Psoas muscle (tissue), 7 donors: ENCODE measurements at regions not wholly inside any gene's neighbourhood (a gene's known extent, or its start where the extent isn't known, plus 50 kb on each side); places are given as distances from the start of the nearest gene placed in this dataset.
"Not testable (repeated sequence)": the region's sequence is repeated elsewhere in the genome, so short reads cannot be mapped to it uniquely, and the experiment has no call there.

Source experiments
- ATAC-seq, 4 donors: fragments of 200-7000 bp; cut with Tn5 transposase; one replicate each; pipeline ENCODE4 v1.9.1; 2020; ENCODE audit warnings: moderate library complexity in 3 of 4, mild to moderate bottlenecking in 2 of 4
- DNase-seq, 2 donors: peaks; one replicate each; pipeline ENCODE4 v3.0.0-alpha.2; 2020
- H3K27ac ChIP-seq: fragments of 200-600 bp; one replicate; pipeline ENCODE4 v1.8.0; 2022
- H3K27me3 ChIP-seq, 3 donors: fragments of 200-600 bp in 1 of 3; one replicate each; pipeline versions ENCODE4 v1.6.1 to v1.8.0; 2013 to 2022; ENCODE audit warnings: low read length in 2 of 3, mild to moderate bottlenecking in 2 of 3, moderate library complexity in 1 of 3; ENCODE audit not compliant: insufficient read depth in 3 of 3
- H3K36me3 ChIP-seq, 2 donors: fragments of 200-600 bp in 1 of 2; one replicate each; pipeline versions ENCODE4 v1.6.1 to v1.8.0; 2013 to 2022; ENCODE audit warnings: low read depth in 1 of 2, mild to moderate bottlenecking in 1 of 2, moderate library complexity in 1 of 2; ENCODE audit not compliant: insufficient read depth in 1 of 2
- H3K4me1 ChIP-seq: fragments of 200-600 bp; one replicate; pipeline ENCODE4 v1.8.0; 2022
- H3K4me3 ChIP-seq: fragments of 200-600 bp; one replicate; pipeline ENCODE4 v1.8.0; 2022; ENCODE audit warnings: mild to moderate bottlenecking
- H3K9me3 ChIP-seq: fragments of 200-600 bp; one replicate; pipeline ENCODE4 v1.8.0; 2022
- CTCF ChIP-seq: fragments of 200-600 bp; IDR thresholded peaks from one replicate; pipeline ENCODE4 v1.8.0; 2022; ENCODE audit warnings: antibody characterized with exemption
- WGBS, 3 donors: extraction: QIAGEN DNeasy Blood & Tissue Kit; methylation state at CpG; one replicate each; pipeline versions ENCODE4 v1.1.6 to v1.1.7; 2013; 5-methylcytosine and 5-hydroxymethylcytosine counted together
- intact Hi-C, 2 donors: fragments of 100-400 bp; cut with DNase I; formaldehyde crosslinking; loops; one replicate each; pipeline versions ENCODE4 v1.11.0 to v1.14.2; 2022
- donor health status: healthy with polysubstance abuse.
- donor health status: DM: no; HTN: no; CAD: no; lungs with moderate emphysema.
- donor health status: Bipolar disorder and iron deficiency.
- donor health status: healthy.
- donor health status: DM: yes; HTN: yes; CAD: no.
- donor health status: DM: no; HTN: no; CAD: no.
- donor health status: DM: yes; HTN: yes; CAD: no.

- Histone ChIP-seq H3K36me3 (no peaks in the 10 kb centered on the region), H3K27ac (peak overlapping the region; percentile 82), H3K9me3 (no peaks in the 10 kb centered on the region), H3K4me3 (peak overlapping the region; percentile 66), H3K4me1 (peaks cover 21% of the 10 kb centered on the region), H3K27me3 (no peaks in the 10 kb centered on the region)
- no peak for TF ChIP-seq CTCF
- WGBS, 3 donors, result 11 to 25% (median 12%) methylated on average over 2 of the region's 2 CpGs
- intact Hi-C loops, result no loop called here
- no peak for DNase-seq
- peak; percentile 52 to 72 (median 65) for ATAC-seq
Observed at GRCh38 chr11:45741032-45741431, 63.9 kb upstream of the SLC35C1 start.

- no peak for DNase-seq
- no peak for TF ChIP-seq CTCF
- Histone ChIP-seq H3K27ac (peak overlapping the region; percentile 82), H3K27me3 (no peaks in the 10 kb centered on the region), H3K36me3 (no peaks in the 10 kb centered on the region), H3K4me3 (peak overlapping the region; percentile 66), H3K9me3 (no peaks in the 10 kb centered on the region), H3K4me1 (peaks cover 28% of the 10 kb centered on the region)
- intact Hi-C loops, result no loop called here
- 36 to 83% (median 44%) methylated on average over 3 of the region's 3 CpGs for WGBS, 3 donors
- ATAC-seq, result peak in 1 of 4 donors; percentile 23
Observed at GRCh38 chr11:45739866-45740265, 65.1 kb upstream of the SLC35C1 start.

- Histone ChIP-seq H3K4me1 (peaks cover 36% of the 10 kb centered on the region), H3K4me3 (peak overlapping the region; percentile 66), H3K27ac (peak overlapping the region; percentile 82)
- H3K27me3 ChIP-seq, H3K9me3 ChIP-seq, DNase-seq, intact Hi-C loops, ATAC-seq, H3K36me3 ChIP-seq: not testable (repeated sequence)
- WGBS, 3 donors, result 95 to 97% (median 96%) methylated on average over 11 to 19 of the region's 22 CpGs
Observed at GRCh38 chr11:45739071-45739470, 65.9 kb upstream of the SLC35C1 start.

- H3K36me3 ChIP-seq, DNase-seq, H3K27me3 ChIP-seq, intact Hi-C loops, ATAC-seq, H3K9me3 ChIP-seq: not testable (repeated sequence)
- WGBS, 3 donors, result 94% methylated on average over 16 of the region's 37 CpGs; no CpG with 5 or more reads in 2 of the 3 donors
- H3K4me1 ChIP-seq, result peaks cover 45% of the 10 kb centered on the region
- H3K4me3 ChIP-seq, result peak overlapping the region; percentile 30
- peak overlapping the region; percentile 55 for H3K27ac ChIP-seq
Observed at GRCh38 chr11:45738194-45738593, 66.8 kb upstream of the SLC35C1 start.

GRCh38 chr11:45737056-45737455 lies 67.9 kb upstream of the SLC35C1 start:
- H3K36me3 ChIP-seq, result no peaks in the 10 kb centered on the region
- 40 to 73% (median 44%) methylated on average over 4 of the region's 4 CpGs for WGBS, 3 donors
- H3K27me3 ChIP-seq, result no peaks in the 10 kb centered on the region
- intact Hi-C loops, result no loop called here
- peak overlapping the region; percentile 92 for H3K27ac ChIP-seq
- no peak for TF ChIP-seq CTCF
- H3K4me1 ChIP-seq, result peaks cover 43% of the 10 kb centered on the region
- peak; percentile 33 to 64 (median 50) for ATAC-seq
- H3K9me3 ChIP-seq, result no peaks in the 10 kb centered on the region
- H3K4me3 ChIP-seq, result peak overlapping the region; percentile 44
- DNase-seq, result no peak

- Histone ChIP-seq H3K27ac (peak overlapping the region; percentile 92), H3K36me3 (no peaks in the 10 kb centered on the region), H3K4me1 (peaks cover 40% of the 10 kb centered on the region), H3K27me3 (no peaks in the 10 kb centered on the region), H3K4me3 (no peak overlapping the region), H3K9me3 (no peaks in the 10 kb centered on the region)
- no peak for TF ChIP-seq CTCF
- intact Hi-C loops, result no loop called here
- DNase-seq, result peak; percentile 58 to 87
- ATAC-seq, result peak; percentile 88 to 94 (median 92)
- 24 to 44% (median 36%) methylated on average over 2 of the region's 2 CpGs for WGBS, 3 donors
Observed at GRCh38 chr11:45736424-45736823, 68.5 kb upstream of the SLC35C1 start.
